ENCODE measurements at regions not wholly inside any gene's neighbourhood (a gene's known extent, or its start where the extent isn't known, plus 50 kb on each side); places are given as distances from the start of the nearest gene placed in this dataset.

DNA sequence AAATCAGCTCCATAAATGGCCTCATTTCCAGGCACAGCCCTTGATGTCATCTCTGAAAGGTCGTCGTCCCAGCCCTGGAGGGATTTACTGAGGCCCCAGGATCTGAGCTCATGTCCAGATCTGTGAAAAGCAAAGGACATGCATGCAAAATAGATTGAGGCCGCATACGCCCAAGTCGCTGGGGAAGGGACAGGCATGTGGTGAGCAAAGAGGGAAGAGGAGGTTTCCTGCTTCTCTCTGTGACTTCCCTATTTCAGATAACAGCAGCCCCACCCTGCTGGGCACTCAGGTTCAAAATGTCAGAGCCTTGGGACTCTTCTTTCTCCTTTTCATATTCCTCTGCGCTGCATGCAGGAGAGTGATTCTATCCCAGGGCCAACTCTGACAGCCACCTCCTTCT lies 197.2 kb downstream of the ADSS2 start:
- H3K36me3 ChIP-seq (ENCODE audit: control insufficient read depth, insufficient read depth, low read length) = no peaks in the 10 kb centered on the region
- H3K4me1 ChIP-seq (ENCODE audit: control insufficient read depth, insufficient read depth, low read length) = no peaks in the 10 kb centered on the region
- WGBS (ENCODE audit: insufficient coverage, insufficient read length) = no CpG with 5 or more reads among the region's 6 CpGs
- no peaks in the 10 kb centered on the region for H3K27me3 ChIP-seq (ENCODE audit: control insufficient read depth, insufficient read depth, low read length)
- H3K9me3 ChIP-seq (ENCODE audit: control insufficient read depth, insufficient read depth, low read length) = no peaks in the 10 kb centered on the region
- no peak overlapping the region for H3K27ac ChIP-seq (ENCODE audit: low read length)
- H3K4me3 ChIP-seq (ENCODE audit: low read length) = no peak overlapping the region
- no peak for DNase-seq (ENCODE audit: low read depth, low spot score)

DNA sequence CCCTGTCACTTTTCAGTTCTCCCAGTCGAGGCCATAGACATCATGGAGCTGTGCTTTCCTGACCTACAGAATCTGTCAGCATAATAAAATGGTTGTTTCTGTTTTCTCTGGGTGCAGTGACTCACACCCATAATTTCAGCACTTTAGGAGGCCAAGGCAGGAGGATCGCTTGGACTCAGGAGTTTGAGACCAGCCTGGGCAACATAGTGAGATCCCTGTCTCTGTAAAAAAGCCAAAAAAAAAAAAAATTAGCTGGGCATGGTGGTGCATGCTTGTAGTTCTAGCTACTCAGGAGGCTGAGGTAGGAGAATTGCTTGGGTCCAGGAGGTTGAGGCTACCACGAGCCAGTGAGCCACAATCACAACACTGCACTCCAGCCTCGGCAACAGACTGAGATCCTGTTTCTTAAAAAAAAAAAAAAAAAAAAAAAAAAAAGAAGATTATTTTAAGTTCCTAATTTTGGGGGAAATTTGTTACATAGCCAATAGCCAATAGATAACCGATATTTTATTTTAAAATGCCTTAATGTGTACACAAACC lies 196.2 kb downstream of the ADSS2 start:
- Histone ChIP-seq H3K27ac (ENCODE audit: low read length) (no peak overlapping the region), H3K4me1 (ENCODE audit: control insufficient read depth, insufficient read depth, low read length) (no peaks in the 10 kb centered on the region), H3K4me3 (ENCODE audit: low read length) (no peak overlapping the region), H3K9me3 (ENCODE audit: control insufficient read depth, insufficient read depth, low read length) (no peaks in the 10 kb centered on the region), H3K27me3 (ENCODE audit: control insufficient read depth, insufficient read depth, low read length) (no peaks in the 10 kb centered on the region), H3K36me3 (ENCODE audit: control insufficient read depth, insufficient read depth, low read length) (no peaks in the 10 kb centered on the region)
- no peak for DNase-seq (ENCODE audit: low read depth, low spot score)
- WGBS (ENCODE audit: insufficient coverage, insufficient read length) = no CpG with 5 or more reads among the region's 5 CpGs

DNA sequence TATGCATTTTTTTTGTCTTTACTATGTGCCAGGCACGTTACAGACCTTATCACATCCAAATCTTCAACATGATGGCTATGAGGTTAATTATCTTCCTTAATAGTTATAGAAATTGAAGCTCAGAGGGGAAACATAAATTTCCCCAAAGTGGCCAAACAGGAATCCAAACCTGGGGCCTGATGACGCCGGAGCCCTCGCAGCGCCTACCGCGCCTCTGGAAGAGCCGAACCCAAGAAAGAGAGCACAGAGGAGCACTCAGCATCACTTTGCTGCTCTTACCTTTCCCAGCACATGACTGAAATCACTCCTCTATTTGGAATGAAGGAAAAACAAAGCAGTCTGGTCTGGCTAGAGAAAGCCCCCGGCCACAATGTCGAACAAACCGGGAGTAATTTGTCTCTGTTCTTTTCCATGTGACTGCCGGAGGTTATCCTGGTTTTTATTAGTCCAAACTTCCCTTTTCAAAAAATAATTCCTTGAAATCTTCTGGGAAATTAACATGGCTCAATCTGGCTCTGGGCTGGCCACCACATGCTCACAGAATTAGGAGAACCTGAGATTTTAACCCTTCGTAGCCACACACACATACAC lies 195.5 kb downstream of the ADSS2 start:
- Histone ChIP-seq H3K9me3 (ENCODE audit: control insufficient read depth, insufficient read depth, low read length) (no peaks in the 10 kb centered on the region), H3K4me3 (ENCODE audit: low read length) (no peak overlapping the region), H3K4me1 (ENCODE audit: control insufficient read depth, insufficient read depth, low read length) (no peaks in the 10 kb centered on the region), H3K27ac (ENCODE audit: low read length) (no peak overlapping the region), H3K36me3 (ENCODE audit: control insufficient read depth, insufficient read depth, low read length) (no peaks in the 10 kb centered on the region), H3K27me3 (ENCODE audit: control insufficient read depth, insufficient read depth, low read length) (no peaks in the 10 kb centered on the region)
- no CpG with 5 or more reads among the region's 13 CpGs for WGBS (ENCODE audit: insufficient coverage, insufficient read length)
- no peak for DNase-seq (ENCODE audit: low read depth, low spot score)

DNA sequence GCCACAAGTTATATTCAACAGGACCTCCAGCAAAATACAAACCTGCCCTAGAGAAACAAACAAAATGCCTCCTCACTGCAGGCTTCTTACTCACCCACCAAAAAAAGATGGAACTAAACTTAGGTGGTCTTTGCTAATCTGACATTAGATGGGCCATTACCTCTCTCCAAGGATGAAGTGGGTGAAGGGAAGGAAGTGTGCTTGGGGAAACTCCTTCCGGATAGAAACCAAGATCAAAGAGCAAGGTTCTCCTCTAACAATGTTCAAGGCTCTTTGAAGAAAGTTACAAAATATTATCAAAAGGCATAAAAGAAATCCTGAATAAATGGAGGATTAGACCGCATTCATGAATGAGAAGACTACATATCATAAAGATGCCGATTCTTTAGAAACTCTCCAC lies 187.5 kb downstream of the ADSS2 start:
- WGBS (ENCODE audit: insufficient coverage, insufficient read length) = no CpG with 5 or more reads among the region's 3 CpGs
- Histone ChIP-seq H3K4me3 (ENCODE audit: low read length) (no peak overlapping the region), H3K27me3 (ENCODE audit: control insufficient read depth, insufficient read depth, low read length) (no peaks in the 10 kb centered on the region), H3K36me3 (ENCODE audit: control insufficient read depth, insufficient read depth, low read length) (no peaks in the 10 kb centered on the region), H3K4me1 (ENCODE audit: control insufficient read depth, insufficient read depth, low read length) (no peaks in the 10 kb centered on the region), H3K27ac (ENCODE audit: low read length) (no peak overlapping the region), H3K9me3 (ENCODE audit: control insufficient read depth, insufficient read depth, low read length) (no peaks in the 10 kb centered on the region)
- no peak for DNase-seq (ENCODE audit: low read depth, low spot score)

DNA sequence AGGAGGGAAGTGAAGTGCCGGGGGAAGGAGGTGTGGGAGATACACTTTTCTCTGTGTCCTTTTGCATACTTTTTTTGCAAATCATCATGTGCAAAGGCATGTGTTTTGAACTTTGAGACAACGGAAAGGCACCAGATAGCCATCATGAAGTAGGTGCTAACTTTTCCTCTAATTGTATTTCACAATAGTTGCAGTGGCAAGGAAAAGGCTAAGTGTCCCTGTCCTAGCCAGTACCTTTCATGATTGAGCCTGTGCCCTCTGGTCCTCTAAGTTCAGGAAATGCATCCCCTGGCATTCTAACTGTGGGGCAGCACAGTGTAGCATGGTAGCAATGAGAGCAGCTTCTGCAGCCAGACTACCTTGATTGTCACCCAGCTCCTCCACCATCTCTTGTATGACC lies 186.2 kb downstream of the ADSS2 start:
- Histone ChIP-seq H3K36me3 (ENCODE audit: control insufficient read depth, insufficient read depth, low read length) (no peaks in the 10 kb centered on the region), H3K4me1 (ENCODE audit: control insufficient read depth, insufficient read depth, low read length) (no peaks in the 10 kb centered on the region), H3K9me3 (ENCODE audit: control insufficient read depth, insufficient read depth, low read length) (no peaks in the 10 kb centered on the region), H3K27ac (ENCODE audit: low read length) (no peak overlapping the region), H3K27me3 (ENCODE audit: control insufficient read depth, insufficient read depth, low read length) (no peaks in the 10 kb centered on the region), H3K4me3 (ENCODE audit: low read length) (no peak overlapping the region)
- WGBS (ENCODE audit: insufficient coverage, insufficient read length) = no CpG with 5 or more reads among the region's 2 CpGs
- DNase-seq (ENCODE audit: low read depth, low spot score) = no peak

DNA sequence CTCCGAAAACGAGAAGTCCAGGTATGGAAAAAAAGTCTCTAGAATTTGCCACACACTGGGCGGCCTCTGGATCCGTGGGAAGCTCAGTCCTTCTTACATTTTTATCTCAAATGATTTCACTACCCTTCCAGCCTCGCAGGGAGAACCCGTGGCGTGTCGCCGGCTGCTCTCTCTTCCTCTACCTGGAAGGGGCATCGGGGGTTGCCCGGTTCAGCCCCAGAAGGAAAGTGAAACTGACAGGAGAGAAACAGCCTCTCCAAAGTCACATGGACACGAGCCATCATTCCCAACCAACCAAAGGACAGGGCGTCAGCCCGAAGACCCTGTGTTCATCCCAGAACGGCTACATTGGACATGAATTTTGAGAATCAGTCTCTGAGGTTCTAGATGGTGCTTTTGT lies 182.5 kb downstream of the ADSS2 start:
- no peaks in the 10 kb centered on the region for H3K9me3 ChIP-seq (ENCODE audit: control insufficient read depth, insufficient read depth, low read length)
- H3K4me1 ChIP-seq (ENCODE audit: control insufficient read depth, insufficient read depth, low read length) = no peaks in the 10 kb centered on the region
- no peaks in the 10 kb centered on the region for H3K36me3 ChIP-seq (ENCODE audit: control insufficient read depth, insufficient read depth, low read length)
- no peak for DNase-seq (ENCODE audit: low read depth, low spot score)
- H3K4me3 ChIP-seq (ENCODE audit: low read length) = no peak overlapping the region
- no CpG with 5 or more reads among the region's 15 CpGs for WGBS (ENCODE audit: insufficient coverage, insufficient read length)
- no peak overlapping the region for H3K27ac ChIP-seq (ENCODE audit: low read length)
- H3K27me3 ChIP-seq (ENCODE audit: control insufficient read depth, insufficient read depth, low read length) = no peaks in the 10 kb centered on the region

DNA sequence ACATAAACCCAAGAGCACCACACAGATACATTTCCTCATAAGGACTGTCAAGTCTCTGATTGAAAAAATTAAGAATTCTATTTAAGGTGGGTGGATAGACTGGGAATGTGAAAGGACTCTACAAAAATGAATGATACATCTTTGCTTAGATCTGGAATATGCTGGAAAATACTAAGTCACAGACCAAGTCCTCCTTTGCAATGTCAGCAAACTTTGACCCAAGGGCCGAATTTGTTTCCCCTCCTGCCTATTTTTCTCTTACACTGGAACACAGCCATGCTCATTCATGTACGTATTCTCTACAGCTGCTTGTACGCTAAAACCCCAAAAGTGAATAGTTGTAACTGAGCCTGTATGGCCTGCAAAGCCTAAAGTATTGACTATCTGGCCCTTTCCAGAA lies 180.7 kb downstream of the ADSS2 start:
- Histone ChIP-seq H3K36me3 (ENCODE audit: control insufficient read depth, insufficient read depth, low read length) (no peaks in the 10 kb centered on the region), H3K27me3 (ENCODE audit: control insufficient read depth, insufficient read depth, low read length) (no peaks in the 10 kb centered on the region), H3K9me3 (ENCODE audit: control insufficient read depth, insufficient read depth, low read length) (no peaks in the 10 kb centered on the region), H3K4me3 (ENCODE audit: low read length) (no peak overlapping the region), H3K4me1 (ENCODE audit: control insufficient read depth, insufficient read depth, low read length) (no peaks in the 10 kb centered on the region), H3K27ac (ENCODE audit: low read length) (no peak overlapping the region)
- no CpG with 5 or more reads among the region's 3 CpGs for WGBS (ENCODE audit: insufficient coverage, insufficient read length)
- no peak for DNase-seq (ENCODE audit: low read depth, low spot score)

DNA sequence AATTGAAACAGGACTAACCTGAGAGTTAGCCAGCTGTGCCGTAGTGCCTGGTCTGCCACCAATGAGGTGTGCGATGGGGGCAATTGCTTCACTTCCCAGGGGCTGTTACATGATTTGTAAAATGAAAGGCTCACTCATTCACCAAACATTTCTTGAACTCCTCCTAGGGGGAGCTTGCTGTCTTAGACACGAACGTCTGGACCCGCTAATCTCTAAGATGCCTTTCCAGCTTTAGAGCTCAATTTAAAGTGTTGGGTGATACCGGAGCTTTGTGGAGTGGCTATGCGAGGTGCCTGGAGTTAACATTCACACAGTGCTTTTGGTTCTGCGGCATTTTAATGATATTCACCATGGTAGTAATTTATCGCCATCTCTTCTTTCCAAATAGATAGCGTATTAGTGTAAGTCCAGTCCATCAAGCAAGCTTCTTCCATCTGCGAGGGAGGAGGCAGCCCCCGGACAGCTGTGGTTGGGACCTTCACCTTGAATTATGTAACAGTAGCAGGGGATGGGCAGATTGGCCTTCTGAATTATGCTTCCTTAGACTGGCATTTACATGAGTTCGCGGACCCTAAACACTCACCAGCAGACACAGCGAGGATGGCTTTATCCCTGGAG lies 179.9 kb downstream of the ADSS2 start:
- Histone ChIP-seq H3K36me3 (ENCODE audit: control insufficient read depth, insufficient read depth, low read length) (no peaks in the 10 kb centered on the region), H3K4me3 (ENCODE audit: low read length) (no peak overlapping the region), H3K27me3 (ENCODE audit: control insufficient read depth, insufficient read depth, low read length) (no peaks in the 10 kb centered on the region), H3K27ac (ENCODE audit: low read length) (no peak overlapping the region), H3K4me1 (ENCODE audit: control insufficient read depth, insufficient read depth, low read length) (no peaks in the 10 kb centered on the region), H3K9me3 (ENCODE audit: control insufficient read depth, insufficient read depth, low read length) (no peaks in the 10 kb centered on the region)
- WGBS (ENCODE audit: insufficient coverage, insufficient read length) = no CpG with 5 or more reads among the region's 15 CpGs
- DNase-seq (ENCODE audit: low read depth, low spot score) = no peak

DNA sequence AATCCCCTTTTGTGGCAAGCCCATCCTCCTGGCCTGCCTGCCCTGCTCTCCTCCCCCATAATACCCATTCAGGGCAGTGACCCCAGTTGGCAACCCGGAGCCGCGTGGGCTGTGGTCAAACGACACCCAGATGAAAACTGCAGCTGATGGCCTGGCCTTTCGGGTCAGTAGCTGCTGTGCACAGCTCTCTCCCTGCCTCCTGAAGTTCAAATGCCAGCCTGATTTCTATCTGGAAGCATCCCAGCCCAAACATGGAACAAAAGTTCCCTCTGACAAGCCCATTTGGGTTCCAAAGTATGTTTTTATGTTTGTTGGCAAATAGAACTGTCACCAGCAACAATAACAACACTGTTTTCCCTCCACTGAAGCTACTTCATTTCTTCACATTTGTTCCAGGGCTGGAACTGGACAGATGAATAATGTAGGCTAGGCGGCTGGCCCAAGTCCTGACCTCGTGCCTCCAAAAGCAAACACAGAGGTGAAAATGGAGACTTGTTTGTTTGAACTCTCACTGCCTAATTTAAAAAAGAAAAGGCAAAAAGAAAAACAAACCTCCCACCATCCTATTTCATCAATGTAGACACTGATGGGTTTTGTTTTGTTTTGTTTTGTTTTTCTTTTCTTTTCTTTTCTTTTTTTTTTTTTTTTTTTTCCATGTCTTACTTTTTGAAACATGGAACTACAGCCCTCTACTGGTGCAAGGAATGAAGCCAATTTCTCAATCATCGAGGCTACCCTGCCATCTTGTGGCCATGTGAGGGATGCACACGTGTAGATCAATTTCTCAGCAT lies 179.0 kb downstream of the ADSS2 start:
- H3K27me3 ChIP-seq (ENCODE audit: control insufficient read depth, insufficient read depth, low read length) = no peaks in the 10 kb centered on the region
- H3K27ac ChIP-seq (ENCODE audit: low read length) = no peak overlapping the region
- no peaks in the 10 kb centered on the region for H3K36me3 ChIP-seq (ENCODE audit: control insufficient read depth, insufficient read depth, low read length)
- no peak overlapping the region for H3K4me3 ChIP-seq (ENCODE audit: low read length)
- no peaks in the 10 kb centered on the region for H3K4me1 ChIP-seq (ENCODE audit: control insufficient read depth, insufficient read depth, low read length)
- peak; percentile 74 for DNase-seq (ENCODE audit: low read depth, low spot score)
- no peaks in the 10 kb centered on the region for H3K9me3 ChIP-seq (ENCODE audit: control insufficient read depth, insufficient read depth, low read length)
- no CpG with 5 or more reads among the region's 9 CpGs for WGBS (ENCODE audit: insufficient coverage, insufficient read length)

DNA sequence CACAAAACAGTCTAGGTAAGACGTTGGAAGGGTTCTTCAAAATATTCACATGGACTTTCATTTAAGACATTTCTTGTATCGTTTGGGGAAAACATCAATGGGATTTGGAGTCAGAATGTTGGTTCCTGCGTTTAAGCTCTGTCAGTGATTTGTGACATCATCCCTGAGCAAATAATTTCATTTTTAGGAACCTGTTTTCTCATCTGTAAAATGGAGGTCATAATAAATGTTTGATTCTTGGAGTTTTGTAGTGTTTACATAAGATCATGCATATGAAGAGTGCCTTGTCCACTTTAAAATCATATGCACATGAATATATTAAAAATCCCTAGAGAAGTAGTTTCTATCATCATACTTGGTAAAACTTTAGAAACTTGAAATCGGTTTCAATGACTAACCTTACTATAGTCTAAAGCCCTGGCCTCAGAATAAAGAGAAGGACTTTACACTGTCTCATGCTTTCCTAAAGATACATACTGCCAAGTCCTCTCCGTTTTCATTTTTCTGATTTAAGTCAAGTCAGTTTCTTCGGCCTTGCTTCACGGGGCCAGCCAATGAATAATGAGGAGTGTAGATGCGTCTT lies 178.4 kb downstream of the ADSS2 start:
- no peak for DNase-seq (ENCODE audit: low read depth, low spot score)
- H3K4me1 ChIP-seq (ENCODE audit: control insufficient read depth, insufficient read depth, low read length) = no peaks in the 10 kb centered on the region
- no peak overlapping the region for H3K27ac ChIP-seq (ENCODE audit: low read length)
- no peaks in the 10 kb centered on the region for H3K9me3 ChIP-seq (ENCODE audit: control insufficient read depth, insufficient read depth, low read length)
- no peaks in the 10 kb centered on the region for H3K27me3 ChIP-seq (ENCODE audit: control insufficient read depth, insufficient read depth, low read length)
- no peaks in the 10 kb centered on the region for H3K36me3 ChIP-seq (ENCODE audit: control insufficient read depth, insufficient read depth, low read length)
- no peak overlapping the region for H3K4me3 ChIP-seq (ENCODE audit: low read length)
- no CpG with 5 or more reads among the region's 8 CpGs for WGBS (ENCODE audit: insufficient coverage, insufficient read length)

All from iPS DF 6.9 (cell line).